ENCODE measurements at regions not wholly inside any gene's neighbourhood (a gene's known extent, or its start where the extent isn't known, plus 50 kb on each side); places are given as distances from the start of the nearest gene placed in this dataset.

GRCh38 chr14:101196795-101197590 is 293.5 kb upstream of the RTL1 start:
- Histone ChIP-seq H3K4me1 (ENCODE audit: control insufficient read depth, insufficient read depth, low read length) (no peaks in the 10 kb centered on the region), H3K4me3 (ENCODE audit: low read depth, low read length) (no peak overlapping the region), H3K27me3 (ENCODE audit: control insufficient read depth, insufficient read depth, low read length) (peaks cover 4% of the 10 kb centered on the region)

GRCh38 chr14:101197595-101198397 is 294.3 kb upstream of the RTL1 start:
- H3K9me3 ChIP-seq (ENCODE audit: control insufficient read depth, insufficient read depth, low read length) = no peaks in the 10 kb centered on the region
- no peak overlapping the region for H3K9ac ChIP-seq (ENCODE audit: low read depth, low read length)
- H3K36me3 ChIP-seq (ENCODE audit: control insufficient read depth, insufficient read depth, low read length) = no peaks in the 10 kb centered on the region
- peaks cover 4% of the 10 kb centered on the region for H3K27me3 ChIP-seq (ENCODE audit: control insufficient read depth, insufficient read depth, low read length)
- no peak overlapping the region for H3K4me3 ChIP-seq (ENCODE audit: low read depth, low read length)
- no peaks in the 10 kb centered on the region for H3K4me1 ChIP-seq (ENCODE audit: control insufficient read depth, insufficient read depth, low read length)

More at GRCh38 chr14:101196795-101197590, 293.5 kb upstream of the RTL1 start:
- Histone ChIP-seq H3K9me3 (ENCODE audit: control insufficient read depth, insufficient read depth, low read length) (no peaks in the 10 kb centered on the region), H3K9ac (ENCODE audit: low read depth, low read length) (no peak overlapping the region), H3K36me3 (ENCODE audit: control insufficient read depth, insufficient read depth, low read length) (no peaks in the 10 kb centered on the region)

- Histone ChIP-seq H3K4me3 (ENCODE audit: low read depth, low read length) (no peak overlapping the region), H3K36me3 (ENCODE audit: control insufficient read depth, insufficient read depth, low read length) (no peaks in the 10 kb centered on the region), H3K9me3 (ENCODE audit: control insufficient read depth, insufficient read depth, low read length) (no peaks in the 10 kb centered on the region), H3K9ac (ENCODE audit: low read depth, low read length) (no peak overlapping the region), H3K4me1 (ENCODE audit: control insufficient read depth, insufficient read depth, low read length) (no peaks in the 10 kb centered on the region), H3K27me3 (ENCODE audit: control insufficient read depth, insufficient read depth, low read length) (no peaks in the 10 kb centered on the region)
Measured at GRCh38 chr14:101198398-101199027, 295.0 kb upstream of the RTL1 start.

- Histone ChIP-seq H3K36me3 (ENCODE audit: control insufficient read depth, insufficient read depth, low read length) (no peaks in the 10 kb centered on the region), H3K9ac (ENCODE audit: low read depth, low read length) (no peak overlapping the region), H3K4me3 (ENCODE audit: low read depth, low read length) (no peak overlapping the region), H3K9me3 (ENCODE audit: control insufficient read depth, insufficient read depth, low read length) (peaks cover 2% of the 10 kb centered on the region), H3K4me1 (ENCODE audit: control insufficient read depth, insufficient read depth, low read length) (no peaks in the 10 kb centered on the region), H3K27me3 (ENCODE audit: control insufficient read depth, insufficient read depth, low read length) (no peaks in the 10 kb centered on the region)
Measured at GRCh38 chr14:101199028-101199770, 295.7 kb upstream of the RTL1 start.

- Histone ChIP-seq H3K9me3 (ENCODE audit: control insufficient read depth, insufficient read depth, low read length) (peaks cover 2% of the 10 kb centered on the region), H3K4me1 (ENCODE audit: control insufficient read depth, insufficient read depth, low read length) (no peaks in the 10 kb centered on the region), H3K4me3 (ENCODE audit: low read depth, low read length) (no peak overlapping the region), H3K27me3 (ENCODE audit: control insufficient read depth, insufficient read depth, low read length) (no peaks in the 10 kb centered on the region), H3K36me3 (ENCODE audit: control insufficient read depth, insufficient read depth, low read length) (no peaks in the 10 kb centered on the region), H3K9ac (ENCODE audit: low read depth, low read length) (no peak overlapping the region)
Measured at GRCh38 chr14:101200008-101200649, 296.6 kb upstream of the RTL1 start.

GRCh38 chr14:101200650-101201516 is 297.4 kb upstream of the RTL1 start:
- H3K4me1 ChIP-seq (ENCODE audit: control insufficient read depth, insufficient read depth, low read length) = no peaks in the 10 kb centered on the region
- peaks cover 2% of the 10 kb centered on the region for H3K9me3 ChIP-seq (ENCODE audit: control insufficient read depth, insufficient read depth, low read length)
- H3K27me3 ChIP-seq (ENCODE audit: control insufficient read depth, insufficient read depth, low read length) = no peaks in the 10 kb centered on the region
- no peak overlapping the region for H3K4me3 ChIP-seq (ENCODE audit: low read depth, low read length)
- no peaks in the 10 kb centered on the region for H3K36me3 ChIP-seq (ENCODE audit: control insufficient read depth, insufficient read depth, low read length)
- no peak overlapping the region for H3K9ac ChIP-seq (ENCODE audit: low read depth, low read length)

- Histone ChIP-seq H3K9me3 (ENCODE audit: control insufficient read depth, insufficient read depth, low read length) (peaks cover 2% of the 10 kb centered on the region), H3K4me1 (ENCODE audit: control insufficient read depth, insufficient read depth, low read length) (no peaks in the 10 kb centered on the region), H3K27me3 (ENCODE audit: control insufficient read depth, insufficient read depth, low read length) (no peaks in the 10 kb centered on the region), H3K9ac (ENCODE audit: low read depth, low read length) (no peak overlapping the region), H3K4me3 (ENCODE audit: low read depth, low read length) (no peak overlapping the region), H3K36me3 (ENCODE audit: control insufficient read depth, insufficient read depth, low read length) (no peaks in the 10 kb centered on the region)
Measured at GRCh38 chr14:101201535-101202151, 298.1 kb upstream of the RTL1 start.

- Histone ChIP-seq H3K36me3 (ENCODE audit: control insufficient read depth, insufficient read depth, low read length) (no peaks in the 10 kb centered on the region), H3K9ac (ENCODE audit: low read depth, low read length) (no peak overlapping the region)
Measured at GRCh38 chr14:101202627-101203404, 299.3 kb upstream of the RTL1 start.

GRCh38 chr14:101206556-101206955 is 303.0 kb upstream of the RTL1 start:
- Histone ChIP-seq H3K4me3 (ENCODE audit: low read depth, low read length) (no peak overlapping the region), H3K4me1 (ENCODE audit: control insufficient read depth, insufficient read depth, low read length) (no peaks in the 10 kb centered on the region), H3K36me3 (ENCODE audit: control insufficient read depth, insufficient read depth, low read length) (no peaks in the 10 kb centered on the region), H3K9ac (ENCODE audit: low read depth, low read length) (no peak overlapping the region), H3K9me3 (ENCODE audit: control insufficient read depth, insufficient read depth, low read length) (peaks cover 2% of the 10 kb centered on the region), H3K27me3 (ENCODE audit: control insufficient read depth, insufficient read depth, low read length) (no peaks in the 10 kb centered on the region)

More at GRCh38 chr14:101202627-101203404, 299.3 kb upstream of the RTL1 start:
- Histone ChIP-seq H3K4me1 (ENCODE audit: control insufficient read depth, insufficient read depth, low read length) (no peaks in the 10 kb centered on the region), H3K9me3 (ENCODE audit: control insufficient read depth, insufficient read depth, low read length) (peaks cover 2% of the 10 kb centered on the region), H3K4me3 (ENCODE audit: low read depth, low read length) (no peak overlapping the region), H3K27me3 (ENCODE audit: control insufficient read depth, insufficient read depth, low read length) (no peaks in the 10 kb centered on the region)

All from iPS-15b (cell line).